ENCODE measurements at regions not wholly inside any gene's neighbourhood (a gene's known extent, or its start where the extent isn't known, plus 50 kb on each side); places are given as distances from the start of the nearest gene placed in this dataset.

DNA sequence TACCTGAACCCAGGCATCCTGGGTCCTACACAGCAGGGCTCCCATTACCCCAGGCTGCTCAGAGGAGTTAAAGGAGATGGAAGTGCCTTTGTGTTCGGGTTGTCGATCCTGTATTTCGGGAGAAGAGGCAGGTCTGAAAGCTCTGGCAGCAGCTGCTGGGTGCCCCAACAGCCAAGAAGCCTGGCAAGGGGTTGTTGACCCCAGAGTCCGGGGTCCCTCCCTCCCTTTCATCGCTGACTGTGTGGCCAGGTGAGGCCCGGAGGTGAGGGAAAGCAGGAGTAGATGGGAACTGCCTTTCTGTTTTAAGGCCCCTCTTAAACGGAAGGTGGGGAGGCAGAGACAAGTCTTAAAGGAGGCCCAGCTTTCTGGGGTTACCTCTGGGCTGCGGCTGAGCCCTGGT is 106.0 kb upstream of the SYT13 start:
- TF ChIP-seq, protein P1, sequence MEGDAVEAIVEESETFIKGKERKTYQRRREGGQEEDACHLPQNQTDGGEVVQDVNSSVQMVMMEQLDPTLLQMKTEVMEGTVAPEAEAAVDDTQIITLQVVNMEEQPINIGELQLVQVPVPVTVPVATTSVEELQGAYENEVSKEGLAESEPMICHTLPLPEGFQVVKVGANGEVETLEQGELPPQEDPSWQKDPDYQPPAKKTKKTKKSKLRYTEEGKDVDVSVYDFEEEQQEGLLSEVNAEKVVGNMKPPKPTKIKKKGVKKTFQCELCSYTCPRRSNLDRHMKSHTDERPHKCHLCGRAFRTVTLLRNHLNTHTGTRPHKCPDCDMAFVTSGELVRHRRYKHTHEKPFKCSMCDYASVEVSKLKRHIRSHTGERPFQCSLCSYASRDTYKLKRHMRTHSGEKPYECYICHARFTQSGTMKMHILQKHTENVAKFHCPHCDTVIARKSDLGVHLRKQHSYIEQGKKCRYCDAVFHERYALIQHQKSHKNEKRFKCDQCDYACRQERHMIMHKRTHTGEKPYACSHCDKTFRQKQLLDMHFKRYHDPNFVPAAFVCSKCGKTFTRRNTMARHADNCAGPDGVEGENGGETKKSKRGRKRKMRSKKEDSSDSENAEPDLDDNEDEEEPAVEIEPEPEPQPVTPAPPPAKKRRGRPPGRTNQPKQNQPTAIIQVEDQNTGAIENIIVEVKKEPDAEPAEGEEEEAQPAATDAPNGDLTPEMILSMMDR (IDR thresholded peaks at IDR 0.05; ENCODE audit: low read depth, low read length) = no peak
- no peak for TF ChIP-seq EZH2phosphoT487 (IDR thresholded peaks at IDR 0.05; ENCODE audit: low read depth)

Data from OCI-LY3 (cell line).